Gastroesophageal sphincter (tissue), 3 donors: ENCODE measurements at regions not wholly inside any gene's neighbourhood (a gene's known extent, or its start where the extent isn't known, plus 50 kb on each side); places are given as distances from the start of the nearest gene placed in this dataset.

Experiments
- CTCF ChIP-seq, 4 experiments: fragments of 200-600 bp in 2 of 4; fragments of 450-650 bp in 2 of 4; sonication (generic) in 1 of 4; IDR thresholded peaks; one replicate each; pipeline ENCODE4 v1.5.1; 2017 to 2019; ENCODE audit warnings: antibody characterized with exemption in 4 of 4, mild to moderate bottlenecking in 2 of 4, moderate library complexity in 2 of 4
- EP300 ChIP-seq: sonication (generic); formaldehyde crosslinking; IDR thresholded peaks from one replicate; pipeline ENCODE4 v1.6.1; 2017; ENCODE audit warnings: antibody characterized with exemption, mild to moderate bottlenecking
- POLR2A ChIP-seq, 2 donors: fragments of 450-650 bp; IDR thresholded peaks; one replicate each; pipeline ENCODE4 v1.6.1; 2017; ENCODE audit warnings: antibody characterized with exemption in 2 of 2, mild to moderate bottlenecking in 2 of 2, moderate library complexity in 1 of 2
- POLR2AphosphoS5 ChIP-seq: sonication (generic); formaldehyde crosslinking; IDR thresholded peaks from one replicate; pipeline ENCODE4 v1.6.1; 2017; ENCODE audit warnings: antibody characterized with exemption

- TF ChIP-seq CTCF (IDR thresholded peaks at IDR 0.05) = no peak
- TF ChIP-seq POLR2A (IDR thresholded peaks at IDR 0.05) = no peak
- TF ChIP-seq POLR2AphosphoS5 = no peak
- TF ChIP-seq EP300 = no peak
Measured at GRCh38 chr1:5311147-5311546, 656.7 kb downstream of the AJAP1 start.
